HG02938 (cell line): ENCODE measurements at regions not wholly inside any gene's neighbourhood (a gene's known extent, or its start where the extent isn't known, plus 50 kb on each side); places are given as distances from the start of the nearest gene placed in this dataset.
"Not testable (repeated sequence)": the region's sequence is repeated elsewhere in the genome, so short reads cannot be mapped to it uniquely, and the experiment has no call there.

Experiments
- ATAC-seq: cut with Tn5 transposase; IDR thresholded peaks from one replicate; pipeline ENCODE4 v1.9.1; 2021; ENCODE audit warnings: mild to moderate bottlenecking, moderate library complexity; ENCODE audit not compliant: unreplicated experiment

- ATAC-seq, result peak; percentile 89
Measured at GRCh38 chr9:20242510-20243189, 379.6 kb downstream of the MLLT3 start.

- no peak for ATAC-seq
Measured at GRCh38 chr9:20240498-20240897, 381.8 kb downstream of the MLLT3 start.

- no peak for ATAC-seq
Measured at GRCh38 chr9:20238921-20239320, 383.4 kb downstream of the MLLT3 start.

- ATAC-seq, result no peak
Measured at GRCh38 chr9:20237686-20238085, 384.6 kb downstream of the MLLT3 start.

GRCh38 chr9:20236676-20237075 is 385.6 kb downstream of the MLLT3 start:
- no peak for ATAC-seq

GRCh38 chr9:20235206-20235605 is 387.1 kb downstream of the MLLT3 start:
- ATAC-seq, result not testable (repeated sequence)

GRCh38 chr9:20228096-20228495 is 394.2 kb downstream of the MLLT3 start:
- no peak for ATAC-seq

- no peak for ATAC-seq
Measured at GRCh38 chr9:20227166-20227874, 395.0 kb downstream of the MLLT3 start.

- ATAC-seq, result no peak
Measured at GRCh38 chr9:20226345-20226744, 396.0 kb downstream of the MLLT3 start.

- no peak for ATAC-seq
Measured at GRCh38 chr9:20225826-20226225, 396.5 kb downstream of the MLLT3 start.

GRCh38 chr9:20224756-20225155 is 397.5 kb downstream of the MLLT3 start:
- no peak for ATAC-seq

GRCh38 chr9:20220286-20220685 is 402.0 kb downstream of the MLLT3 start:
- no peak for ATAC-seq

GRCh38 chr9:20219437-20219836 is 402.9 kb downstream of the MLLT3 start:
- no peak for ATAC-seq

GRCh38 chr9:20217596-20217995 is 404.7 kb downstream of the MLLT3 start:
- no peak for ATAC-seq

GRCh38 chr9:20216438-20216837 is 405.9 kb downstream of the MLLT3 start:
- ATAC-seq, result no peak

GRCh38 chr9:20215552-20215951 is 406.7 kb downstream of the MLLT3 start:
- ATAC-seq, result no peak

- no peak for ATAC-seq
Measured at GRCh38 chr9:20212806-20213205, 409.5 kb downstream of the MLLT3 start.

- ATAC-seq, result peak; percentile 58
Measured at GRCh38 chr9:20209391-20210340, 412.6 kb downstream of the MLLT3 start.

GRCh38 chr9:20208961-20209371 is 413.3 kb downstream of the MLLT3 start:
- ATAC-seq, result peak; percentile 49

GRCh38 chr9:20208226-20208625 is 414.1 kb downstream of the MLLT3 start:
- no peak for ATAC-seq

GRCh38 chr9:20207176-20207575 is 415.1 kb downstream of the MLLT3 start:
- no peak for ATAC-seq
